ENCODE measurements at regions not wholly inside any gene's neighbourhood (a gene's known extent, or its start where the extent isn't known, plus 50 kb on each side); places are given as distances from the start of the nearest gene placed in this dataset.

GRCh38 chr2:164030623-164031022, 294.8 kb upstream of the FIGN start:
- FAIRE-seq (no peak), DNase-seq (ENCODE audit: low read depth in 1 of 2, low spot score in 2 of 2) (no peak)
- H2BK120ac ChIP-seq (replicated peaks; ENCODE audit: low read depth, low read length), result no peak overlapping the region
- H4K20me1 ChIP-seq (replicated peaks in 1 of 2; ENCODE audit: control insufficient read depth in 1 of 2, insufficient read depth in 2 of 2, low read length in 2 of 2), result no peaks in the 10 kb centered on the region
- H3K14ac ChIP-seq (ENCODE audit: insufficient read length), result no peak overlapping the region
- no peak overlapping the region for H4K5ac ChIP-seq (ENCODE audit: insufficient read length, low read depth, low read length)
- H3K4me2 ChIP-seq (ENCODE audit: insufficient read depth in 1 of 2, low read depth in 2 of 2, low read length in 2 of 2), result no peak overlapping the region
- ChIA-PET POLR2A (ENCODE audit: partially characterized antibody) (interaction anchor here (0.6 kb wide), 1 partner anchor 551 kb away, joined by 3 read pairs; no protein-coding TSS in a partner anchor), CTCF (ENCODE audit: partially characterized antibody) (interaction anchor here (0.5 to 0.9 kb wide), 2 partner anchors 39 to 396 kb away, joined by 3 read pairs; no protein-coding TSS in a partner anchor)
- no peak overlapping the region for H2BK5ac ChIP-seq (ENCODE audit: low read depth, low read length)
- no peaks in the 10 kb centered on the region for H3K23me2 ChIP-seq (ENCODE audit: low read depth, low read length)
- H4K8ac ChIP-seq (ENCODE audit: extremely low read depth, insufficient read depth, low read length), result no peak overlapping the region
- H3K9me3 ChIP-seq (ENCODE audit: insufficient read depth in 2 of 2, low read depth in 1 of 2, low read length in 1 of 2), result no peaks in the 10 kb centered on the region
- H2BK20ac ChIP-seq (ENCODE audit: low read length), result no peak overlapping the region
- peaks cover 0 to 2% (median 0%) of the 10 kb centered on the region in 4 experiments; a peak in 2 of 7 replicates for H3K4me1 ChIP-seq (replicated peaks in 1 of 4; ENCODE audit: control insufficient read depth in 3 of 4, insufficient read depth in 4 of 4, low read length in 3 of 4)
- no peaks in the 10 kb centered on the region for H3K79me1 ChIP-seq (ENCODE audit: low read depth, low read length)
- no peak overlapping the region for H3K18ac ChIP-seq (ENCODE audit: extremely low read depth, low read length)
- no peaks in the 10 kb centered on the region for H3K79me2 ChIP-seq (ENCODE audit: control insufficient read depth in 1 of 2, insufficient read depth in 2 of 2, low read length in 2 of 2)
- H3K23ac ChIP-seq (ENCODE audit: insufficient read length), result no peak overlapping the region
- H3K27ac ChIP-seq (ENCODE audit: low read depth, low read length), result no peak overlapping the region
- no peak overlapping the region for H2AK5ac ChIP-seq (ENCODE audit: low read depth, low read length)
- H2BK15ac ChIP-seq (ENCODE audit: low read length), result no peak overlapping the region
- no peaks in the 10 kb centered on the region for H3K27me3 ChIP-seq (replicated peaks in 1 of 4; ENCODE audit: control insufficient read depth in 3 of 4, extremely low read depth in 1 of 4, insufficient read depth in 3 of 4, low read length in 3 of 4)
- H3K4ac ChIP-seq (replicated peaks; ENCODE audit: insufficient read length, low read depth, low read length), result no peak overlapping the region
- H2AFZ ChIP-seq (ENCODE audit: low read length), result no peak overlapping the region
- no peak overlapping the region for H2BK12ac ChIP-seq (ENCODE audit: low read depth, low read length)
- no peak overlapping the region for H3K56ac ChIP-seq (replicated peaks; ENCODE audit: insufficient read length, low read depth, low read length)
- H3K4me3 ChIP-seq (ENCODE audit: extremely low read depth in 1 of 4, insufficient read depth in 2 of 4, low read depth in 3 of 4, low read length in 4 of 4), result no peak overlapping the region
- no peak overlapping the region for H3K9ac ChIP-seq (replicated peaks in 1 of 4; ENCODE audit: extremely low read depth in 1 of 4, low read depth in 3 of 4, low read length in 3 of 4)
- no peaks in the 10 kb centered on the region for H3K36me3 ChIP-seq (ENCODE audit: control insufficient read depth in 2 of 4, insufficient read depth in 4 of 4, low read length in 3 of 4)
- 77% methylated on average over 2 of the region's 2 CpGs; no CpG with 5 or more reads in 1 of the 2 experiments for WGBS, 2 experiments (ENCODE audit: extremely low coverage in 1 of 2, insufficient coverage in 1 of 2, insufficient read length in 1 of 2, insufficient replicate concordance in 2 of 2, low coverage in 1 of 2, low lambda C conversion rate in 2 of 2, missing lambda C conversion rate in 1 of 2)
- no peak overlapping the region for H4K91ac ChIP-seq (replicated peaks; ENCODE audit: insufficient read length, low read length)
- TF ChIP-seq RNF2 (IDR thresholded peaks at IDR 0.05; ENCODE audit: borderline replicate concordance, low read depth, low read length, missing control alignments, poor library complexity, severe bottlenecking), result no peak
- no peak for TF ChIP-seq TCF12 (IDR thresholded peaks at IDR 0.05; ENCODE audit: low read depth, low read length)

Measured in H1 (cell line).